HG02938 (cell line): ENCODE measurements at regions not wholly inside any gene's neighbourhood (a gene's known extent, or its start where the extent isn't known, plus 50 kb on each side); places are given as distances from the start of the nearest gene placed in this dataset.

Source experiments
- ATAC-seq: cut with Tn5 transposase; IDR thresholded peaks from one replicate; pipeline ENCODE4 v1.9.1; 2021; ENCODE audit warnings: mild to moderate bottlenecking, moderate library complexity; ENCODE audit not compliant: unreplicated experiment

- ATAC-seq, result no peak
Measured at GRCh38 chr3:55413236-55413635, 73.9 kb downstream of the WNT5A start.

- ATAC-seq, result no peak
Measured at GRCh38 chr3:55412545-55412944, 74.6 kb downstream of the WNT5A start.

DNA sequence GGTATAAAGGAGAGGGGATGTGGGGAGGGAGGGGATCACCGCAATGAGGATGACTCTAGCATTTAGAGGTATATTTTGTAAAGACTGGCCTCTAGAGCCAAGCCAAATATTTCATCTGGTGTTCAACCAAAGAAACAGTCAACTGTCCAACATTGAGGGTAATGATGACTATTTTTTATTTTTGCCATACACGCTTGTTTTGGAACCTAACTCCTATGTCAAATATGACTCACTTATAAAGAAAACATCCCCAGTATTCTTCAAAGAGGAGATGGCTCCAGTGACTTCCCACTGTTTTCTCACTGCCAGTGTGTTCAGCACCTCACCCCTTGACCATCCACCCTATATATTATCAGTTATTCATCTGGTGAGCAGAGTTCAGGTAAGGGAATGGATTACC lies 77.3 kb downstream of the WNT5A start:
- ATAC-seq, result no peak

DNA sequence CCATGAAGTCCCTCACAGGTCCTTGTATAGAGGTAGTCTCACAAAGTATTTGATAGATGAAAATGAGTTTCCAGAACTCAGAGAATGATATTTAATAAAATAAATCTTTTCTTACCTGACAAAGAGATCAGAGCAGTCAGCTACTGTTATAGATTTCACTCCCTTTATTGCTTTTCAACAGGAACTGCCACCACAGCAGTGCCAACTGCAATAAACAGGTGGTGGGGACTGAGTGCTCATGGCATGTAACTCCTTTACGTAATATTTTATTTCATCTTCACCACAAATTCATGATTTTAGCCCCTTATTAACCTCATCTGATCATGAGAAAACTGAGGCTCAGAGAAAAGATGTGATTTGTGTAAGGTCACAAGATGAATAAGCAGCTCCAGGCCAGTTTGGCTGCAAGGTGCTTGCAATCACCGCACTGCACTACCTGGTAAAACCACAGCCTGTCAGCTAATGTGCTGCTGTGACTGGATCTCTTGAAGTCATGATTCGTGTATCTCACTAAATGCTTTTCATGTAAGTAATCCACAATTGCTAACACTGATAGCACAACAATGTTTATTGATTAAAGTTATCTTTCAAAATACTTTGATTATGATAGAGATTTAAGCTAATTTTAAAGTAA lies 78.8 kb downstream of the WNT5A start:
- no peak for ATAC-seq

- no peak for ATAC-seq
Measured at GRCh38 chr3:55407426-55407820, 79.7 kb downstream of the WNT5A start.

- no peak for ATAC-seq
Measured at GRCh38 chr3:55406696-55407425, 80.2 kb downstream of the WNT5A start.

DNA sequence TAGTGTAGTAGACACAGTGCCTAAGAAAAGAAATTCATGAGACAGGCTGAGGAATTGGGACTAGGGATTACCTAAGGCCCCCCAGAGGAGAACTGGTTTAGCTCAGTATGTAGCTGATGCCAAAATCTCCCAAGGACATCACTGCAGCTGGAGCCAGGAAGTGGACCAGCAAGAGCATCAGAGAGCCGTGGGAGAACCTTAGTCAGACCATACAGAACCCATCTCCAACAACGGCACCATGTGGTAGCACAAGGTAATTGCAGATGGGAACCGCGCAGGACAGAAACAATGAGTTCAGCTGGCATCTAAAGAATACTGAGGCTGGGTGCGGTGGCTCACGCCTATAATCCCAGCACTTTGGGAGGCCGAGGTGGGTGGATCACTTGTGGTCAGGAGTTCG lies 81.7 kb downstream of the WNT5A start:
- ATAC-seq, result no peak

DNA sequence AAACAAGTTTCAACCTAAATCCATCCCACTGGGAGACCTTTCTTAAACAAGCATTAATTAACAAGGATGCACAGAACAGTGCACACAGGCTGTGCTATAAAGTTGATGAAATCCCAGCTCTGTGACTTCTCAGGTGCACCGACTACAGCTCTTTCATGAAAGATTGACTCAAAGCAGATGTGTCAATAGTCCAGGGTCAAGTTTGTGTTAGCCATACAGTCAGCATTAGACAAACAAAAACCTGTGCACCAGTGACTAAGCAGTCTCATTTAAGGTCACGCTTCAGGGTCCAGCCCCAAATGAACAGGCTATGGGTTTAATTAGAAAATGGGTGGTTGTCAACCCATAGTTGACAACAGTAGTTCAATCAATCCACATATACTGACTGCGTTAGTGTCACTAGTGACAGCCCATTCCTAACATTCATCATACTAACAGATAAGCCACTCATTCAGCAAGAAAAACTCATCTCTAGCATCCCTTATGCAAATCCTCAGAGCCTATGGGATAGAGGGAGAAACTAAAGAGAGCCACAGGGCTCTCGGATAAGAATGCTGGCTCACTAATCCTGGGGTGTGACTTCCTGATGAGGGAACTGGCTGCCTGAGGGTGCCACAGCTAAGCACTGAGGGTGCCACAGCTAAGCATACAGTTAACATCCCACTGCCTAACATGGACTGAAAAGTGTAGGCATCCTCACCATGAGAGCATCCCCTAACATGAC lies 84.1 kb downstream of the WNT5A start:
- no peak for ATAC-seq

GRCh38 chr3:55380561-55380960 lies 106.5 kb downstream of the WNT5A start:
- ATAC-seq, result no peak

- no peak for ATAC-seq
Measured at GRCh38 chr3:55376753-55377347, 110.3 kb downstream of the WNT5A start.

- ATAC-seq, result no peak
Measured at GRCh38 chr3:55373423-55373822, 113.7 kb downstream of the WNT5A start.

DNA sequence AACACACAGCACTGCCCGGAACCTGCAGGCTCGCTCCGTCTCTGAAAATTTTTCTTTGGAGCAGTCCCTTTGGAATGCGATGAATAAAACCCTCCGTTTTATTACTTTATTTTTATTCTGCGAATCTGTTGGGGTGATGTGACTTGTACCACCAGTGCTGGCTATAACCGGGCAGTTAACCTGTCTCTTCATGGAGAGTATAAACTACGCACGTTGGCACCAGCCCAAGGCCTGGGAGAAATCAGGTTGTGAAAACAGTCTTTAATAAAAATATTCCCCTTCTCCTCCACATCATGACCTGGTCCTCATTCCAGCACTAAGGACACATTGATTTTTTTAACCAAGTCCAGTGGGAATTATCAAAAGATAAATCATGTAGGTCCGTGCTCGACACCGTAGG lies 116.8 kb downstream of the WNT5A start:
- ATAC-seq, result no peak

GRCh38 chr3:55369141-55369847 lies 117.8 kb downstream of the WNT5A start:
- ATAC-seq, result no peak

DNA sequence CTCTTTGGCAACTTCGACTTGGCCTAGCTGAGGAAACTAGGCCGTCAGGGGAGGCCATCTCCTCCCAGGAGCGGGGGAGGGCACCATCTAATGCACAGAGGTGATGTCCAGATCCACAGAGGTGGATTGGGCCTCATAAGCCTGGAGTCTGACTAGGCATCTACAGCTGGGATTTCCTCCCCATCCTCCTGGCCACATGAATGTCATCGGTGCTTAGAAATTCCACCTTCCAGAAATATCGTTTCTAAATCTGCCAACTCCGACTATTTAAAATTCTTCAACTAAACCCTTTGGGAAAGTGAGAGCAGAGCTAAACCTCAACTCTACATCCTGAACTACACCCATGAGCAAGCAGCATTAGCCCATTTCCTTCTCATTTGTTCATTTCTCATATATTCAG lies 118.7 kb downstream of the WNT5A start:
- ATAC-seq, result no peak

DNA sequence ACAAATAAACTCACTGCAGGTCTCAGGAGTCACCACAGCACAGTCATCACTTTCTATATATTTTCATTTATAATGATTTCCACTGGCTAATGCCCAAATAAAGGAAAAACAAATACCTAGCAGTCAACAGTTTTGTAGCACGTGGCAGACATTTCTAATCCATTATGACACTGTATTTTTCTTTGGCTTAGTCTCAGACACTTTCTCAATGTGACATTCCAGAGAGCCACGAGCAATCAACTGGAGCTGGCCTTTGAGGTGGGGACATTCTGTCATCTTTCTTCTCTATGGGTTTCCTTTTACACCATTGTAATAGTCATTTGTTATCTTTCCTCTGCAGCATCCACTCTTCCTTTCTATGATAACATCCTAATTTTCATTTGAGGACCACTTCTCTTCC lies 119.7 kb downstream of the WNT5A start:
- ATAC-seq, result no peak

- ATAC-seq, result no peak
Measured at GRCh38 chr3:55364421-55364820, 122.7 kb downstream of the WNT5A start.

- ATAC-seq, result no peak
Measured at GRCh38 chr3:55362210-55362960, 124.7 kb downstream of the WNT5A start.

GRCh38 chr3:55357796-55358195 lies 129.3 kb downstream of the WNT5A start:
- ATAC-seq, result no peak

- ATAC-seq, result no peak
Measured at GRCh38 chr3:55352668-55353067, 134.4 kb downstream of the WNT5A start.

DNA sequence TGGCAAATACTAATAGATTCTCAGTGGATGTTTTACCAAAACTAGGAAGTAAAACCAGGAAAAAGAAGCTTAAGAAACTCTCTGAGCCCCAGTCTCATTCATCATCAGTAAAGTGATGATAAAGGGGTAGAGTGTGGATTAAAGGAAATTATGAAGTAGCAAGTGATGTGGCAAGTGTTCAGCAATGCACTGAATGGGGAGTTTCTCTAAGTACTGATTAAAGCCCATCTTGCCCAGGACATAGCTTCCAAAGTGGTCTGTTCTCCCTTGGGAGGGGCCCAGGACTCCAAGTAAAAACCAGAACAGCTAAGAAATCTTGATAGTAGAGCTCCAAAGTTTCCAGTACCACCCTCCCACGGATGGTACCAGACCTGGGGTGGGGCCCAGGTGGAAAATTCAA lies 137.3 kb downstream of the WNT5A start:
- no peak for ATAC-seq
